SK-N-MC (cell line): ENCODE measurements at regions not wholly inside any gene's neighbourhood (a gene's known extent, or its start where the extent isn't known, plus 50 kb on each side); places are given as distances from the start of the nearest gene placed in this dataset.

ENCODE experiments used
- EZH2 ChIP-seq: fragments of 200-600 bp; sonication (generic); IDR thresholded peaks from one replicate; pipeline ENCODE4 v1.6.1; 2017; ENCODE audit warnings: antibody characterized with exemption
- POLR2AphosphoS5 ChIP-seq: IDR thresholded peaks from 2 replicates; pipeline ENCODE4 v1.6.1; 2012; ENCODE audit warnings: mild to moderate bottlenecking, low read depth, low read length, borderline replicate concordance

- no peak for TF ChIP-seq EZH2
- no peak for TF ChIP-seq POLR2AphosphoS5
Observed at GRCh38 chr1:198449727-198450433, 90.6 kb downstream of the ATP6V1G3 start.
